Karpas-422 (cell line): ENCODE measurements at regions not wholly inside any gene's neighbourhood (a gene's known extent, or its start where the extent isn't known, plus 50 kb on each side); places are given as distances from the start of the nearest gene placed in this dataset.

Source experiments
- DNase-seq: peaks from one replicate; pipeline ENCODE4 v3.0.0-alpha.2; 2015
- H2AFZ ChIP-seq: fragments of 200-600 bp; sonication (generic); 2 replicates; pipeline ENCODE4 v1.6.1; 2014; ENCODE audit warnings: antibody characterized with exemption, low read length, mixed read lengths
- H3K27ac ChIP-seq: fragments of 200-600 bp; sonication (generic); 2 replicates; pipeline ENCODE4 v1.5.1; 2014; ENCODE audit warnings: mild to moderate bottlenecking, low read length, moderate library complexity
- H3K27me3 ChIP-seq: fragments of 200-600 bp; sonication (generic); 2 replicates; pipeline ENCODE4 v1.6.1; 2014; ENCODE audit warnings: low read length, mixed read lengths
- H3K36me3 ChIP-seq: fragments of 200-600 bp; sonication (generic); 2 replicates; pipeline ENCODE4 v1.6.1; 2014; ENCODE audit warnings: low read length, mixed read lengths; ENCODE audit not compliant: insufficient read depth
- H3K4me1 ChIP-seq: fragments of 200-600 bp; sonication (generic); 2 replicates; pipeline ENCODE4 v1.6.1; 2014; ENCODE audit warnings: mild to moderate bottlenecking, low read length, mixed read lengths
- H3K4me2 ChIP-seq: fragments of 200-600 bp; sonication (generic); 2 replicates; pipeline ENCODE4 v1.6.1; 2014; ENCODE audit warnings: low read length, low read depth, mild to moderate bottlenecking; ENCODE audit not compliant: poor library complexity, severe bottlenecking
- H3K4me3 ChIP-seq: fragments of 200-600 bp; sonication (generic); 2 replicates; pipeline ENCODE4 v1.5.1; 2014; ENCODE audit warnings: mild to moderate bottlenecking, antibody characterized with exemption, low read length, mixed read lengths
- H3K79me2 ChIP-seq: fragments of 200-600 bp; sonication (generic); 2 replicates; pipeline ENCODE4 v1.6.1; 2014; ENCODE audit warnings: mild to moderate bottlenecking, low read length, mixed read lengths
- H3K9ac ChIP-seq: fragments of 200-600 bp; sonication (generic); 2 replicates; pipeline ENCODE4 v1.6.0; 2014; ENCODE audit warnings: low read length
- H3K9me2 ChIP-seq: fragments of 200-600 bp; sonication (generic), shearing (Covaris generic); replicated peaks from 2 replicates; pipeline ENCODE4 v1.6.0; 2014; ENCODE audit warnings: mild to moderate bottlenecking, low read length, moderate library complexity; ENCODE audit not compliant: insufficient read depth
- H3K9me3 ChIP-seq: fragments of 300-700, 200-600 bp; sonication (generic); 2 replicates; pipeline ENCODE4 v1.6.1; 2014; ENCODE audit warnings: low read length, mixed read lengths
- H4K20me1 ChIP-seq: fragments of 200-600 bp; sonication (generic); 2 replicates; pipeline ENCODE4 v1.6.1; 2014; ENCODE audit warnings: mild to moderate bottlenecking, antibody characterized with exemption, low read length, low read depth; ENCODE audit not compliant: insufficient read depth

DNA sequence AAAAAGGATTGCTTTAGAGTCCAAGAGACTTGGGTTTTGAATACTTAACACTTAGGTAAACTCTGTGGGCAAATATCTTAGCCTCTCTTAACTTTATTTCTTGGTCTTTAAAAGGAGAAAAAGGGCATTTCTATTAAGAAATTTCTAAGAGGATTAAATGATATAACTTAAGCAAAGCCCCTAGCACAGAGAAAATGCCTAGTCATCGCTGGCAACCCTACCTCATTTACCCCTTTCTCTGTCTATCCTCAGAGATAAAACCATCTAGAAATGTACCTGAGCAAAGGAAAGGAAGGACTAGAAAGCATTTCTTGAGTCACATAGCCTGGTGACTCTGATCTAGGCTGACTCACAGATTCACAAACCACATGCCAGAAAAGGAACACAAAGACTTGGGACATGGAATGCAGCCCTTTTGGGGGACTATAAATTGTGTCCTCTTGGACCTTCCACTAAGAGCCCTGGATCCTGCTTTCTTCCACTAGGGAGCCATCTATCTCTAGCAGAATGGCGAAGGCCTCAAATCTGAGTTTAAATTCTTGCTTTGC lies 120.6 kb downstream of the FOXD1 start:
- no peak overlapping the region for H2AFZ ChIP-seq
- no peaks in the 10 kb centered on the region for H3K9me2 ChIP-seq
- no peak overlapping the region for H3K4me3 ChIP-seq
- no peaks in the 10 kb centered on the region for H3K36me3 ChIP-seq
- H3K4me1 ChIP-seq, result no peaks in the 10 kb centered on the region
- H3K79me2 ChIP-seq, result no peaks in the 10 kb centered on the region
- H3K9me3 ChIP-seq, result no peaks in the 10 kb centered on the region
- H3K9ac ChIP-seq, result no peak overlapping the region
- no peaks in the 10 kb centered on the region for H3K27me3 ChIP-seq
- H3K4me2 ChIP-seq, result no peak overlapping the region
- H4K20me1 ChIP-seq, result no peaks in the 10 kb centered on the region
- H3K27ac ChIP-seq, result no peak overlapping the region
- DNase-seq, result no peak

GRCh38 chr5:73325546-73325945 lies 123.0 kb downstream of the FOXD1 start:
- no peak overlapping the region for H3K4me2 ChIP-seq
- H4K20me1 ChIP-seq, result no peaks in the 10 kb centered on the region
- H3K27ac ChIP-seq, result no peak overlapping the region
- no peak for DNase-seq
- no peaks in the 10 kb centered on the region for H3K79me2 ChIP-seq
- H3K4me3 ChIP-seq, result no peak overlapping the region
- no peak overlapping the region for H3K9ac ChIP-seq
- no peaks in the 10 kb centered on the region for H3K4me1 ChIP-seq
- H3K36me3 ChIP-seq, result no peaks in the 10 kb centered on the region
- no peaks in the 10 kb centered on the region for H3K9me3 ChIP-seq
- H3K27me3 ChIP-seq, result no peaks in the 10 kb centered on the region
- no peaks in the 10 kb centered on the region for H3K9me2 ChIP-seq
- no peak overlapping the region for H2AFZ ChIP-seq

DNA sequence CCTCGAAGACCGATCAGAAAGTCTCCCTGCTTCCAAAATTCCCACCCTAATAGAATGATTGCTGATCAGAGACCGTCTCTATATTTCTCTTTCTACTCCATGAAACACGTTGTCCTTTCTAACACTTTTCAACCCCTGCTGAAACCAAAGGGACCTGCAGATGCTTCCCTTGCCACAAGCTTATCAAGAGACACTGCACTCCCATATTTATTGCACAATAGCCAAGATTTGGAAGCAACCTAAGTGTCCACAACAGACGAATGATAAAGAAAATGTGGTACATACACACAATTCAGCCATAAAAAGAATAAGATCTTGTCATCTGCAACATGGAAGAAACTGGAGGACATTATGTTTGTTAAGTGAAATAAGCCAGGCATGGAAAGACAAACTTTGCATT lies 125.1 kb downstream of the FOXD1 start:
- H3K4me2 ChIP-seq, result no peak overlapping the region
- H3K4me3 ChIP-seq, result no peak overlapping the region
- no peaks in the 10 kb centered on the region for H3K27me3 ChIP-seq
- no peaks in the 10 kb centered on the region for H3K36me3 ChIP-seq
- no peaks in the 10 kb centered on the region for H3K9me2 ChIP-seq
- no peaks in the 10 kb centered on the region for H3K9me3 ChIP-seq
- no peak overlapping the region for H2AFZ ChIP-seq
- no peak overlapping the region for H3K9ac ChIP-seq
- no peak overlapping the region for H3K27ac ChIP-seq
- no peak for DNase-seq
- no peaks in the 10 kb centered on the region for H3K4me1 ChIP-seq
- no peaks in the 10 kb centered on the region for H4K20me1 ChIP-seq
- no peaks in the 10 kb centered on the region for H3K79me2 ChIP-seq

GRCh38 chr5:73322437-73323076 lies 126.0 kb downstream of the FOXD1 start:
- Histone ChIP-seq H3K9me3 (no peaks in the 10 kb centered on the region), H2AFZ (no peak overlapping the region), H3K4me1 (no peaks in the 10 kb centered on the region), H3K36me3 (no peaks in the 10 kb centered on the region), H4K20me1 (no peaks in the 10 kb centered on the region), H3K9me2 (no peaks in the 10 kb centered on the region), H3K79me2 (no peaks in the 10 kb centered on the region), H3K9ac (no peak overlapping the region), H3K4me2 (no peak overlapping the region), H3K27me3 (no peaks in the 10 kb centered on the region), H3K27ac (no peak overlapping the region), H3K4me3 (no peak overlapping the region)
- DNase-seq, result no peak

DNA sequence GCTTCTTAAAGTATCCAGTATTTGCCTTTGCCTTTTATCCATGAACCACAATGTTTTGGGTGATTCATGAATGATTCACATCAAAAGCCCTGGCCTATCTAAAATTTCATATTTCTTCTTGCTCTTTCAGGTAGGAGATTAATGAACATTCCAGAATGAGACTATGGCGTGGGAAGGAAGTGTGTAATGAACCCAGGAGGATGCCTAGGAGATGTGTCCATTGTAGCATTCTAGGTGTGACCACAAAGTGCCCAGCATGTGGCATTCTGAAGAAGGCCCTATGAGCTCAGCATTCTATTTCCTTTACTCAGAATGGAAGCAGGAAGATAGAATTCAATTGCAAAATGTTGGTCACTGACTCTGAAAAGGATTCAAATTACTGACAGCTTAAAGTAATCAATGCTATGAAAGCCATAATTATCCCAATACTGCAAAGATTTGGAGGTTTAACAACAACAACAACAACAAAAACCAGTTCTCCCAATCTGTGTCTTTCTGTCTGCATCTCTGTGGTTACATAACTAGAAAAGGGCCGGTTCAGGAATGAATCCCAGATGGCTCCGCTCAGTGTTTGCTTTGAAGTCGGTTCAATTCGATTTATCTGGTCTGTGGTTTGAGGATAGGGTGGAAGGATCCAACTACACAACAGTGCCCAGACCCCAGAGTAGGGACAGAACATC lies 126.7 kb downstream of the FOXD1 start:
- Histone ChIP-seq H4K20me1 (no peaks in the 10 kb centered on the region), H3K36me3 (no peaks in the 10 kb centered on the region), H3K9me3 (no peaks in the 10 kb centered on the region), H3K4me2 (no peak overlapping the region), H3K9me2 (no peaks in the 10 kb centered on the region), H2AFZ (no peak overlapping the region), H3K79me2 (no peaks in the 10 kb centered on the region), H3K4me1 (no peaks in the 10 kb centered on the region), H3K27ac (no peak overlapping the region), H3K4me3 (no peak overlapping the region), H3K27me3 (no peaks in the 10 kb centered on the region), H3K9ac (no peak overlapping the region)
- no peak for DNase-seq

DNA sequence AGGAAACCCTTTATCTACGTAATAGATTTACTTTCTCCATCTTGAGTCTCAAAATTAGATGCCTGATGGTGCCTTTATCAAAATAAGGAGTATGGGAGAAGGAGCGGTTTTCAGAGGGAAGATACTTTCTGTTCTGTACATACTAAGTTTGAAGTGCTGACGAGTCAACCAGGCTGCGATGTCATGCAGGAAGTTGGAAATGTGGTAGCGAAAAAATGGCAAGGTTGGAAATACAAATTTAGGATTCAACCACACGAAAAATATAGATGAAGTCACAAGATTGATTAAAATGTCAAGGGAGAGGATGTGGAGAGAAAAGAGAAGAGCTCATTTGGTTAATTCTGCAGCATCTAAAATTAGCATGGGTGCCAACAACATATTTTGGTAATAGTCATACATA lies 129.5 kb downstream of the FOXD1 start:
- Histone ChIP-seq H3K9me2 (no peaks in the 10 kb centered on the region), H3K79me2 (no peaks in the 10 kb centered on the region), H3K27me3 (no peaks in the 10 kb centered on the region), H3K4me2 (no peak overlapping the region), H2AFZ (no peak overlapping the region), H3K9me3 (no peaks in the 10 kb centered on the region), H3K9ac (no peak overlapping the region), H3K27ac (no peak overlapping the region), H3K4me1 (no peaks in the 10 kb centered on the region), H3K36me3 (no peaks in the 10 kb centered on the region), H3K4me3 (no peak overlapping the region), H4K20me1 (no peaks in the 10 kb centered on the region)
- no peak for DNase-seq

GRCh38 chr5:73318308-73318719 lies 130.3 kb downstream of the FOXD1 start:
- Histone ChIP-seq H2AFZ (no peak overlapping the region), H3K27me3 (no peaks in the 10 kb centered on the region), H3K4me3 (no peak overlapping the region), H3K27ac (no peak overlapping the region), H3K4me2 (no peak overlapping the region), H4K20me1 (no peaks in the 10 kb centered on the region), H3K9me2 (no peaks in the 10 kb centered on the region), H3K79me2 (no peaks in the 10 kb centered on the region), H3K36me3 (no peaks in the 10 kb centered on the region), H3K4me1 (no peaks in the 10 kb centered on the region), H3K9me3 (no peaks in the 10 kb centered on the region), H3K9ac (no peak overlapping the region)
- DNase-seq, result no peak

DNA sequence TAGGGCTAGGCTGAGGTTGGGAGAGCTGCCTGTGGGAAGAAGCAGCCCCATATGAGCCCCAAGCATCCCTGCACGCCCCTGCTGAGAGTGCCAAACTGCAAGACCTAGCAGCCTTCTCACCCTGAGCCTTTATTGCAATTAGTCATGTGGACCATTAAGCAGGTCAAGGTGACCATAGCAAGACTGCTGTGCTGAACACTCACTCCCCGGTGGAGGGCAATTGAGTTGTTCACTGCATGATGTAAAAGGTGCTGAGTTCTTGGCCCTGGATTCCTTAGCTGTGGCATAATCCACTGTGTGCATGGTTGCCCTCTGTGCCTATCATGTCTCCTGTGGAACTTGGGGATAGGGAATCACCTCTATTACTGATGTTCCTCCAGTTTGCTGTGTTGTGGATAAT lies 131.1 kb downstream of the FOXD1 start:
- Histone ChIP-seq H3K4me2 (no peak overlapping the region), H4K20me1 (no peaks in the 10 kb centered on the region), H3K79me2 (no peaks in the 10 kb centered on the region), H3K4me1 (no peaks in the 10 kb centered on the region), H3K36me3 (no peaks in the 10 kb centered on the region), H2AFZ (no peak overlapping the region), H3K9ac (no peak overlapping the region), H3K27me3 (no peaks in the 10 kb centered on the region), H3K9me2 (no peaks in the 10 kb centered on the region), H3K4me3 (no peak overlapping the region), H3K9me3 (no peaks in the 10 kb centered on the region), H3K27ac (no peak overlapping the region)
- no peak for DNase-seq
